ENCODE measurements at regions not wholly inside any gene's neighbourhood (a gene's known extent, or its start where the extent isn't known, plus 50 kb on each side); places are given as distances from the start of the nearest gene placed in this dataset.

- TF ChIP-seq CTCF (IDR thresholded peaks at IDR 0.05) (no peak), POLR2A (IDR thresholded peaks at IDR 0.05) (no peak)
Observed at GRCh38 chr18:61273533-61273932, 59.7 kb upstream of the CDH20 start.
